HEK293 (cell line): ENCODE measurements at regions not wholly inside any gene's neighbourhood (a gene's known extent, or its start where the extent isn't known, plus 50 kb on each side); places are given as distances from the start of the nearest gene placed in this dataset.

Experiments
- CTCF ChIA-PET: fragments of 350-600 bp; formaldehyde crosslinking; extraction: SDS; loops from one replicate; lab custom pipeline; 2021; ENCODE audit warnings: antibody characterized with exemption; lab: Yijun Ruan, JAX
- POLR2A ChIA-PET: fragments of 300-600 bp; formaldehyde crosslinking; extraction: SDS; loops from one replicate; lab custom pipeline; 2020; ENCODE audit warnings: antibody characterized with exemption, inconsistent platforms; lab: Yijun Ruan, JAX
- H3K27ac ChIP-seq: fragments of 200-500 bp; sonication (Bioruptor generic); 2 replicates; pipeline ENCODE4 v1.5.1; 2014; ENCODE audit warnings: low read depth, low read length, control low read depth, inconsistent platforms; ENCODE audit errors: extremely low read depth
- H3K36me3 ChIP-seq, 2 experiments: fragments of 200-500 bp in 1 of 2; sonication (Bioruptor generic) in 1 of 2; 1 replicate in 1 of 2; 2 replicates in 1 of 2; pipeline ENCODE4 v1.5.1; 2014 to 2017; ENCODE audit warnings: inconsistent platforms in 2 of 2, low read length in 2 of 2; ENCODE audit not compliant: control insufficient read depth in 2 of 2, insufficient read depth in 1 of 2
- H3K4me1 ChIP-seq: fragments of 200-500 bp; sonication (Bioruptor generic); 2 replicates; pipeline ENCODE4 v1.5.1; 2014; ENCODE audit warnings: mild to moderate bottlenecking, low read length, inconsistent platforms; ENCODE audit not compliant: control insufficient read depth, insufficient read depth
- H3K4me3 ChIP-seq: 2 replicates; pipeline ENCODE4 v1.5.1; 2011; ENCODE audit warnings: low read depth, mild to moderate bottlenecking, control low read depth, low read length, moderate library complexity
- H3K9me3 ChIP-seq: fragments of 200-500 bp; sonication (Bioruptor generic); 2 replicates; pipeline ENCODE4 v1.5.1; 2014; ENCODE audit warnings: low read depth, low read length, inconsistent platforms; ENCODE audit not compliant: control insufficient read depth, insufficient read depth
- BCL6B ChIP-seq: fragments of 450-650 bp; formaldehyde crosslinking; IDR thresholded peaks from 2 replicates; pipeline ENCODE4 v1.5.1; 2017; ENCODE audit warnings: missing biosample characterization, missing genetic modification characterization
- KLF1 ChIP-seq: fragments of 450-650 bp; formaldehyde crosslinking; IDR thresholded peaks from 2 replicates; pipeline ENCODE4 v1.5.1; 2016; ENCODE audit warnings: missing biosample characterization, missing genetic modification characterization
- KLF8 ChIP-seq: fragments of 450-650 bp; formaldehyde crosslinking; IDR thresholded peaks from 2 replicates; pipeline ENCODE4 v1.5.1; 2016; ENCODE audit warnings: missing biosample characterization, missing genetic modification characterization
- KLF9 ChIP-seq: fragments of 450-650 bp; formaldehyde crosslinking; IDR thresholded peaks from 2 replicates; pipeline ENCODE4 v1.5.1; 2016; ENCODE audit warnings: missing biosample characterization, missing genetic modification characterization, low read depth
- MYNN ChIP-seq: fragments of 450-650 bp; formaldehyde crosslinking; IDR thresholded peaks from 2 replicates; pipeline ENCODE4 v1.5.1; 2016; ENCODE audit warnings: missing biosample characterization, missing genetic modification characterization, borderline replicate concordance
- PATZ1 ChIP-seq: fragments of 450-650 bp; formaldehyde crosslinking; IDR thresholded peaks from 2 replicates; pipeline ENCODE4 v1.5.1; 2016; ENCODE audit warnings: missing biosample characterization, missing genetic modification characterization
- REPIN1 ChIP-seq: fragments of 450-650 bp; formaldehyde crosslinking; IDR thresholded peaks from 2 replicates; pipeline ENCODE4 v1.5.1; 2017; ENCODE audit warnings: missing biosample characterization, missing genetic modification characterization, low read depth
- TRIM28 ChIP-seq: IDR thresholded peaks from 2 replicates; pipeline ENCODE4 v1.6.1; 2011; ENCODE audit warnings: low read length, control low read depth, borderline replicate concordance
- YY1 ChIP-seq: fragments of 450-650 bp; formaldehyde crosslinking; IDR thresholded peaks from 2 replicates; pipeline ENCODE4 v1.5.1; 2018; ENCODE audit warnings: missing biosample characterization, missing genetic modification characterization
- ZBTB17 ChIP-seq: fragments of 450-650 bp; formaldehyde crosslinking; IDR thresholded peaks from 2 replicates; pipeline ENCODE4 v1.5.1; 2016; ENCODE audit warnings: missing biosample characterization, missing genetic modification characterization
- ZNF157 ChIP-seq: fragments of 450-650 bp; formaldehyde crosslinking; IDR thresholded peaks from 2 replicates; pipeline ENCODE4 v1.5.1; 2016; ENCODE audit warnings: missing biosample characterization, missing genetic modification characterization
- ZNF202 ChIP-seq: fragments of 450-650 bp; formaldehyde crosslinking; IDR thresholded peaks from 2 replicates; pipeline ENCODE4 v1.5.1; 2016; ENCODE audit warnings: missing biosample characterization, missing genetic modification characterization, borderline replicate concordance
- ZNF221 ChIP-seq: fragments of 450-650 bp; formaldehyde crosslinking; IDR thresholded peaks from 2 replicates; pipeline ENCODE4 v1.5.1; 2017; ENCODE audit warnings: missing biosample characterization, missing genetic modification characterization, borderline replicate concordance
- ZNF223 ChIP-seq: fragments of 450-650 bp; formaldehyde crosslinking; IDR thresholded peaks from 2 replicates; pipeline ENCODE4 v1.5.1; 2016; ENCODE audit warnings: missing biosample characterization, missing genetic modification characterization
- ZNF248 ChIP-seq: fragments of 450-650 bp; formaldehyde crosslinking; IDR thresholded peaks from 2 replicates; pipeline ENCODE4 v1.5.1; 2017; ENCODE audit warnings: missing biosample characterization, missing genetic modification characterization
- ZNF26 ChIP-seq: fragments of 450-650 bp; formaldehyde crosslinking; IDR thresholded peaks from 2 replicates; pipeline ENCODE4 v1.5.1; 2016; ENCODE audit warnings: missing biosample characterization, missing genetic modification characterization
- ZNF324 ChIP-seq: fragments of 450-650 bp; formaldehyde crosslinking; IDR thresholded peaks from 2 replicates; pipeline ENCODE4 v1.5.1; 2016; ENCODE audit warnings: missing biosample characterization, missing genetic modification characterization
- ZNF488 ChIP-seq: fragments of 450-650 bp; formaldehyde crosslinking; IDR thresholded peaks from 2 replicates; pipeline ENCODE4 v1.5.1; 2016; ENCODE audit warnings: missing biosample characterization, missing genetic modification characterization
- ZNF518A ChIP-seq: fragments of 450-650 bp; formaldehyde crosslinking; conservative IDR thresholded peaks from 2 replicates; pipeline ENCODE4 v1.5.1; 2016; ENCODE audit warnings: low read depth, missing biosample characterization, missing genetic modification characterization
- ZNF571 ChIP-seq: fragments of 450-650 bp; formaldehyde crosslinking; IDR thresholded peaks from 2 replicates; pipeline ENCODE4 v1.5.0; 2017; ENCODE audit warnings: missing biosample characterization, missing genetic modification characterization
- ZNF629 ChIP-seq: fragments of 450-650 bp; formaldehyde crosslinking; IDR thresholded peaks from 2 replicates; pipeline ENCODE4 v1.5.1; 2017; ENCODE audit warnings: missing biosample characterization, missing genetic modification characterization
- ZNF658 ChIP-seq: fragments of 450-650 bp; formaldehyde crosslinking; IDR thresholded peaks from 2 replicates; pipeline ENCODE4; 2016; ENCODE audit warnings: missing biosample characterization, missing genetic modification characterization
- ZXDB ChIP-seq: fragments of 450-650 bp; formaldehyde crosslinking; IDR thresholded peaks from 2 replicates; pipeline ENCODE4 v1.5.1; 2016; ENCODE audit warnings: missing biosample characterization, missing genetic modification characterization

GRCh38 chr3:109926376-109926775 is 589.0 kb upstream of the DPPA4 start (continued):
- TF ChIP-seq PATZ1 (tag by site-specific recombination) = no peak
- TF ChIP-seq ZNF157 (tag by site-specific recombination) = no peak
- TF ChIP-seq ZNF658 (tag by site-specific recombination) = no peak
- no peak for TF ChIP-seq KLF9

- POLR2A ChIA-PET = no interaction called here
- no peak for TF ChIP-seq YY1 (tag by site-specific recombination)
- no peak for TF ChIP-seq ZNF223 (tag by site-specific recombination)
- TF ChIP-seq MYNN (tag by site-specific recombination) = no peak
- no peak for TF ChIP-seq ZNF202
- no peak for TF ChIP-seq TRIM28
- TF ChIP-seq ZNF488 (tag by site-specific recombination) = no peak
- TF ChIP-seq REPIN1 (tag by site-specific recombination) = no peak
- no peak for TF ChIP-seq ZNF629 (tag by site-specific recombination)
- Histone ChIP-seq H3K4me3 (no peak overlapping the region), H3K36me3 (no peaks in the 10 kb centered on the region), H3K4me1 (no peaks in the 10 kb centered on the region), H3K9me3 (no peaks in the 10 kb centered on the region), H3K27ac (no peak overlapping the region)
- CTCF ChIA-PET = no interaction called here
These were observed 589.8 kb upstream of the DPPA4 start for GRCh38 chr3:109927161-109927560.

- Histone ChIP-seq H3K9me3 (no peaks in the 10 kb centered on the region), H3K27ac (no peak overlapping the region), H3K36me3 (no peaks in the 10 kb centered on the region), H3K4me1 (no peaks in the 10 kb centered on the region), H3K4me3 (no peak overlapping the region)
- no peak for TF ChIP-seq ZXDB (tag by site-specific recombination)
- no peak for TF ChIP-seq ZNF324 (tag by site-specific recombination)
- no peak for TF ChIP-seq KLF8
- TF ChIP-seq ZBTB17 (tag by site-specific recombination) = no peak
- no peak for TF ChIP-seq ZNF518A (tag by site-specific recombination)
- no peak for TF ChIP-seq ZNF221 (tag by site-specific recombination)
- TF ChIP-seq BCL6B (tag by site-specific recombination) = no peak
- TF ChIP-seq ZNF248 (tag by site-specific recombination) = no peak
- TF ChIP-seq ZNF571 (tag by site-specific recombination) = no peak
- no peak for TF ChIP-seq KLF1
- no peak for TF ChIP-seq ZNF26 (tag by site-specific recombination)
- ChIA-PET POLR2A (no interaction called here), CTCF (no interaction called here)
These were observed 590.4 kb upstream of the DPPA4 start for GRCh38 chr3:109927726-109928125.
